ENCODE measurements at regions not wholly inside any gene's neighbourhood (a gene's known extent, or its start where the extent isn't known, plus 50 kb on each side); places are given as distances from the start of the nearest gene placed in this dataset.

GRCh38 chr11:97109078-97109477, 719.3 kb downstream of the JRKL start:
- TF ChIP-seq CTCF (IDR thresholded peaks at IDR 0.05; ENCODE audit: low read depth, low read length, poor library complexity, severe bottlenecking) = no peak
- no peak for TF ChIP-seq EZH2phosphoT487 (IDR thresholded peaks at IDR 0.05; ENCODE audit: borderline replicate concordance, low read length)
